ENCODE measurements at regions not wholly inside any gene's neighbourhood (a gene's known extent, or its start where the extent isn't known, plus 50 kb on each side); places are given as distances from the start of the nearest gene placed in this dataset.

DNA sequence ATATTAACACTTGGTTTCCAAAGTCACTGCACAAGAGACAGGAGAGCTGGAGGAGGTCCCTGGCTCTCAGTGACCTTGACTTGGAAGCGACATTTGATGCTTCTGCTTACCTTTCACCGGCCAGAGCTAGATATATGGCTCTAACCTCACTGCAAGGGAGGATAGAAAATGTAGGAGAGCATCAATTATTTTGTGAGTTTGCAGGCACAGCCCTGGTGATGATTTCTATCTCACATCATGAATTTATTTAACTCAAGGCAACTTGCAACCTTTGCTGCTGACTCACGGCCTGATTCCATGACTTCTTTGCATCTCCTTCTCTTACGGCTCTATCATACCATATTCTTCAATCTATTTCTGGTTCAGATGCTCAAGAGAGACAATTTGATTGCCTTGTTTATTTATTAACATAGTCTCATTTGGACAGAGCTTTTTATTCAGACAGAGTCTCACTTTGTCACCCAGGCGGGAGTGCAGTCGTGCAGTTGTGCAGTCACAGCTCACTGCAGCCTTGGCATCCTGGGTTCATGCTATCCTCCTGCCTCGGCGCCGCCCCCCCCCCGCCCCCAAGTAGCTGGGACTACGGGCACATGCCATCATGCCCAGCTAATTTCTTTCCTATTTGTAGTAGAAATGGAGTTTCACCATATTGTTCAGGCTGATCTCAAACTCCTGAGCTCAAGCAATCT lies 196.0 kb downstream of the REEP3 start:
- H3K4me3 ChIP-seq (ENCODE audit: low read depth, low read length): no peak overlapping the region
- no peak for DNase-seq (ENCODE audit: low read depth)
- TF ChIP-seq, protein P1, sequence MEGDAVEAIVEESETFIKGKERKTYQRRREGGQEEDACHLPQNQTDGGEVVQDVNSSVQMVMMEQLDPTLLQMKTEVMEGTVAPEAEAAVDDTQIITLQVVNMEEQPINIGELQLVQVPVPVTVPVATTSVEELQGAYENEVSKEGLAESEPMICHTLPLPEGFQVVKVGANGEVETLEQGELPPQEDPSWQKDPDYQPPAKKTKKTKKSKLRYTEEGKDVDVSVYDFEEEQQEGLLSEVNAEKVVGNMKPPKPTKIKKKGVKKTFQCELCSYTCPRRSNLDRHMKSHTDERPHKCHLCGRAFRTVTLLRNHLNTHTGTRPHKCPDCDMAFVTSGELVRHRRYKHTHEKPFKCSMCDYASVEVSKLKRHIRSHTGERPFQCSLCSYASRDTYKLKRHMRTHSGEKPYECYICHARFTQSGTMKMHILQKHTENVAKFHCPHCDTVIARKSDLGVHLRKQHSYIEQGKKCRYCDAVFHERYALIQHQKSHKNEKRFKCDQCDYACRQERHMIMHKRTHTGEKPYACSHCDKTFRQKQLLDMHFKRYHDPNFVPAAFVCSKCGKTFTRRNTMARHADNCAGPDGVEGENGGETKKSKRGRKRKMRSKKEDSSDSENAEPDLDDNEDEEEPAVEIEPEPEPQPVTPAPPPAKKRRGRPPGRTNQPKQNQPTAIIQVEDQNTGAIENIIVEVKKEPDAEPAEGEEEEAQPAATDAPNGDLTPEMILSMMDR (conservative IDR thresholded peaks at IDR 0.05; ENCODE audit: low read depth, low read length): no peak

- H3K4me3 ChIP-seq (ENCODE audit: low read depth, low read length): no peak overlapping the region
- DNase-seq (ENCODE audit: low read depth): no peak
- TF ChIP-seq, protein P1 (conservative IDR thresholded peaks at IDR 0.05; ENCODE audit: low read depth, low read length): no peak
These were observed 196.8 kb downstream of the REEP3 start for GRCh38 chr10:63718006-63718405.

GRCh38 chr10:63718421-63718820 lies 197.2 kb downstream of the REEP3 start:
- TF ChIP-seq, protein P1 (conservative IDR thresholded peaks at IDR 0.05; ENCODE audit: low read depth, low read length): no peak
- no peak overlapping the region for H3K4me3 ChIP-seq (ENCODE audit: low read depth, low read length)
- DNase-seq (ENCODE audit: low read depth): no peak

DNA sequence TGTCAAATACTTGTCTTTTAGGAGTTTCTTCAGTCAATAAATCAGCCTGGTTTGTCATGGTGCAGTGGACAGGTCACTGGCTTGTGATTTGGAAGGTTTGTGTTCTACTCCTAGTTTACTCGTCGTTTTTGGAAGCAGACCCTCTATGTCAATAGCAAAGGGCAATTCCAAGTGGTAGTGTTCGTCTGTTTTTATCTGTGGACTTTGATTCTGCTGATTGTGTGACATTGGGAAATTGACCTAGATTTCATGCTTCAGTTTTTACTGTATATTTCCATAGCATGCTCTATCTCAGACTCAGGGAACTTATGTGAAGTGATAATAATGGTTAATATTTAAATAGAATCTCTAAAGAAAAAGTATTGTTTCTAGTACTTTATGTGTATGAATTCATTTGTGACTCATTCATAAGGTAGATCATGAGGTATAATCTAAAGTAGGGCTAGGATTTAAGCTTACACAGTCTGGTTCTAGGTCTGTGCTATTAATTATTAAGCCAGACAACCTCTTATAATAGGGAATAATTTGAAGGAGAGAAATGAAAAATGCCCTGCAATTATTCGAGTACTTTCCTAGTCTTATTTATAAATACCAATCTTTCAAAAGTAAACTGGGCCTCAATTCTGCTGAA lies 198.1 kb downstream of the REEP3 start:
- DNase-seq (ENCODE audit: low read depth): no peak
- TF ChIP-seq, protein P1 (conservative IDR thresholded peaks at IDR 0.05; ENCODE audit: low read depth, low read length): no peak
- no peak overlapping the region for H3K4me3 ChIP-seq (ENCODE audit: low read depth, low read length)

DNA sequence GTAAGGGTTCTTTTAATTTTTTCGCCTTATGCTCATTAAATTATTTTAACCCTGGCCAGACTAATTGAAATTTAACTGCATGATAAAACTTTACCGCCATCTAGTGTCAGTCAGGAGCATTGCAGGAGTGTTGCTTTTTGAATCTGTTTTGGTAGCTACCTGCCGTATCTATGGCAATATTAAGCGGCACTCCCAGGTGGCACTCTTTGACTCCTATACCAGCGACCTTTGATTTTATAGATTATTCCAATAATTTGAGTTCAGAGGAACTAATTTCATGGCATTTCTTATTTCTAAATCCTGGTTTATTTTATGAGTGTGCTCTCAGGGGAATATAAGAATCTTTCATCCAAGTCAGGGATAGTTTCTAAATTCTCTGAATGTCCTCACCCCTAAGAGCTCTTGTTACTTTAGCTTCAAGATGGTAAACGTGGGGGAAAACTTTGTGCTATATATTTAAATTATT lies 198.9 kb downstream of the REEP3 start:
- H3K4me3 ChIP-seq (ENCODE audit: low read depth, low read length): no peak overlapping the region
- DNase-seq (ENCODE audit: low read depth): no peak
- TF ChIP-seq, protein P1 (conservative IDR thresholded peaks at IDR 0.05; ENCODE audit: low read depth, low read length): peak; percentile 92

DNA sequence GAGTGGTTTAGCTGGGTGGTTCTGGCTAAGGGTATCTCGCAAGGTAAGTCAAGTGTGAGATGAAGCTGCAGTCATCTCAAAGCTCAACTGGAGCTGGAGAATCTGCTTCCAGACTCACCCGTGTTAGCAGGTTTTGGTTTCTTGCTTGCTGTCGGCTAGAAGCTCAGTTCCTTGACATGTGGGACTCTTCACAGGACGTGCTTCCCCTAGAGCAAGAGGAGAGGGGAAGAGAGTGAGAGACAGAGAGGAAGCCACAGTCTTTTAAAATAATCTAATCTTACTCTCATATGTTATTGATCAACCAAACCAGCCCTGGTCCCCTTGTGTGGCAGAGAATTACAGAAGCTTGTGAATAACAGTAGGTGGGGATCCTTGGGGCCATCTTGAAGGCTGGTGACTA lies 199.5 kb downstream of the REEP3 start:
- DNase-seq (ENCODE audit: low read depth): no peak
- H3K4me3 ChIP-seq (ENCODE audit: low read depth, low read length): no peak overlapping the region
- TF ChIP-seq, protein P1 (conservative IDR thresholded peaks at IDR 0.05; ENCODE audit: low read depth, low read length): no peak

DNA sequence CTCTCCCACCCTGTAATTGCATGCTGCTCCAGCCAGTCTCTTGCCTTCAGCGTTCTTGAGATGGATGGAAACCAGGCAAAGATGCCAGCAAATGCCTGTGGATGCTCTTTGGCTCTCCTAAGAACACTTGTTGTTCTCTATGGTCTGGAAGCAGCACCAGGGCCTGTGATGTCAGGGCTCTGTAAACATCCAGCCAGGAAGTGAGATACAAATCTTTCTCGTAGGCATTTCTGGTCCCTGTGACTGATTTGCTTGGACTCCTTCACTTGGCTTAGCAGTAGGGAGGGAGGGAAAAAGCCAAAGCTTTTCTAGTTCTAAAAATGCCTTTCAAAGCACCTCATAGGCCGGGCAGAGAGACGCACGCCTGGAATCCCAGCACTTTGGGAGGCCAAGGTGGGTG lies 201.3 kb downstream of the REEP3 start:
- no peak for DNase-seq (ENCODE audit: low read depth)
- TF ChIP-seq, protein P1 (conservative IDR thresholded peaks at IDR 0.05; ENCODE audit: low read depth, low read length): no peak
- no peak overlapping the region for H3K4me3 ChIP-seq (ENCODE audit: low read depth, low read length)

All from epithelial cell of proximal tubule (primary cell).